ENCODE measurements at regions not wholly inside any gene's neighbourhood (a gene's known extent, or its start where the extent isn't known, plus 50 kb on each side); places are given as distances from the start of the nearest gene placed in this dataset.
"Not testable (repeated sequence)": the region's sequence is repeated elsewhere in the genome, so short reads cannot be mapped to it uniquely, and the experiment has no call there.

DNA sequence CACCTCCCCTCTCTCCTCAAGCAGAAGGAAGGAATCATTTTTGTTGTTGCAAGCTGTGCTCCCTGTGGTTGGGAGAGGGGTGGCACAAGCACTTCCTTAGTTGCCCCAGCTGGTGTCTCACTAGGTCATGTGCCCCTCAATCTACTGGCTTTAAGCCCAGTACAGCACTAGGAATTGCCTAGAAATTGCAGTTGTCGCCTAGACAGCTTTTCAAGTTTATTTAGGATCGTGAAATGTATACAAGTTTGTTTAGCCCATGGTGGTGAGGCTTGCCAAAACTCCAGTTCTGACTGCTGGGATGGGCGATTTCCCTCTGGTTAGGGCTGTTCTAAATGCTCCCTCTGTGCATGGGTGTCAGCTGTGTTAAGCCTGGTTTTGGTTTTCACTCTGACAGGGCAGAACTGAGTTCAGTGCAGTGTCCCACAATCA lies 126.8 kb upstream of the ZNF644 start:
- no peak for DNase-seq

DNA sequence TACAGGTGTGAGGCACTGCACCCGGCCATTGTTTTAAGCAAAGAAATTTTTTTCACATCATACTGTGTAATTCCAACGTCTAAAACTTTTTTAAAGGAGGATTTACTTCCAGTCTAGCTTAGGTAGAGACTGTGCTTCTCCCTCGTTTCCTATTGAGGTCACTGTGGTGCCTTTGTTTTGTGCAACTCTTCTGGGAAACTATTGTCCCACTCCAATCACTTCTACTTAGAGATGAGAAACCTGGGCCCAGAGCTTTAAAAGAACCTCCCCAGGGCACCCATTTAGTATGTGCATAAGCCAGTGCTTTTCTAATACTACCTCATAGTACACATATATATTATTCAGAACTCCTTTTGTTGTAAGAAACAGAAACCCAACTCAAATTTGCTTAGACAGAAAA lies 120.0 kb upstream of the ZNF644 start:
- DNase-seq, result no peak

DNA sequence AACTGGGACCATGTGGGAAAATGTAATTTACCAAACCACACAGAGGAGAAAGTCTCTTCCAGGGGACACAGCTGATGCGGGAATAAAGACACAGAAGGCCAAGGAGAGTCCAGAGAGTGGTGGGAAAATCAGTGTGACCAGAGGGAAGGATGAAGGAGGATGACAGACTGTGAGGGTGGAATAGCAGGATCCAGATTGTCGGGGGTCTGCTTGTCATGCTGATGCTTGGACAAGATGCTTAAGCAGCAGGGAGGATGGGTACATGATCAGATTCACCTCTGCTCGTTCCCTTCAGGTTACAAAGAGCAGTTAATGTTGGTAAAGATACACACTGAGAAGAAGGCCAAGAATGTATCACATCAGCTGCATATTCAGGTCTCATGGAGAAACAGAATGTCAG lies 117.1 kb upstream of the ZNF644 start:
- no peak for DNase-seq

DNA sequence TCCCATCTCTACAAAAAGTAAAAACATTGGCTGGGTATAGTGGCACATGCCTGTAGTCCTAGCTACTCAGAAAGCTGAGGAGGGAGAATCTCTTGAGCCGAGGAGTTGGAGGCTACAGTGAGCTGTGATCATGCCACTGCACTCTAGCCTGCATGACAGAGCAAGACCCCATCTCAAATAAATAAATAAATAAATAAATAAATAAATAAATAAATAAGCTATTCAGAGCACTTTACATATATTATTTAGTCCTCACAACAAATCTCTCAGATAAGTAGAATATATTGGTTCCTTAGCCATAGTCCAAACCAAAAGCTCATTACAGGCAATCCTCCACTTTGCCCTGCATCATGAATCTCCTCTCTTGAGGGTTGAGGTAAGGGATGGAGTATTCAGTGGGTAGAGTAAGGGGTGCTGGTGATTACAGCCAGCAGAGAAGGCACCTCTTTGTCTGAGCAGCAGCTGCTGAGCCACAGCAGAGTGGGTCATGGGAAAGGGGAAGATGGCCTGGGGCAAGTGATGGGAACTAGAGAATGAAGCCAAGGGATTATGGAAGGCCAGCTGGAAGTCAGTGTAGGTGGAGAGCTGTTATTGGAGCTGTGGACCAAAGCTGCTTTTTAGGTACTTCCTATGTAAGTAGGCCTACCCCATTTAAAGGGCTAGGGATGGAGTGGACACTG lies 115.5 kb upstream of the ZNF644 start:
- no peak for DNase-seq

DNA sequence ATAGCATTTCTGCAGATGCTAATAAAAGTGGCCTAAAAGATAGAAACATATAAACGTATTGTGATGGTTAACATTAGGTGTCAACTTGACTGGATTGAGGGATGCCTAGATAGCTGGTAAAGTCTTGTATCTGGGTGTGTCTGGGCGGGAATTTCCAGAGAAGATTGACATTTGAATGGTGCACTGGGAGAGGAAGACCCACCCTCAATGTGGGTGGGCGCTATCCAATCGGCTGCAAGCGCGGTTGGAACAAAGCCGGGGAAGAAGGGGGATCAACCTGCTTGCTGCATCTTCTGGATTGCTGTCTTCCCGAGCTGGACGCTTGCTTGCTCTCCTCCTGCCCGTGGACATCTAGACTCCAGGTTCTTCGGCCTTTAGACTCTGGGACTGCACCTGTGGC lies 114.0 kb upstream of the ZNF644 start:
- no peak for DNase-seq

DNA sequence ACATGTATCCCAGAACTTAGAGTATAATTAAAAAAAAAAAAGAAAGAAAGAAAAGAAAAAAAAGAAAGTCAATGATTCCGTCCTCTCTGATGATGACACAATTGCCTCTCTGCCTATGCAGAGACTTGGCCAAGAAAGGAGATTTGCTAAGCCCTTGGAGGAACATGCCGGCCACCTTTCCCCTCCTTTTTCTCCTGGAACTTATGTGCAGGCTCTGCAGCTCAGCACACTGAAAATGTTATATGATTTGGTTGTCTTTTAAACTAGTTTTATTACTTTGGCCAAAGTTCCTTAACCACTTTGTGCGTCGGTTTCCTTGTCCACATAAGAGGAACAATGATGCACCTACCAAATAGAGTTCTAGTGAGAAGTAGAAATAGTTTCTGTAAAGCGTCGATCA lies 111.4 kb upstream of the ZNF644 start:
- DNase-seq, result no peak

DNA sequence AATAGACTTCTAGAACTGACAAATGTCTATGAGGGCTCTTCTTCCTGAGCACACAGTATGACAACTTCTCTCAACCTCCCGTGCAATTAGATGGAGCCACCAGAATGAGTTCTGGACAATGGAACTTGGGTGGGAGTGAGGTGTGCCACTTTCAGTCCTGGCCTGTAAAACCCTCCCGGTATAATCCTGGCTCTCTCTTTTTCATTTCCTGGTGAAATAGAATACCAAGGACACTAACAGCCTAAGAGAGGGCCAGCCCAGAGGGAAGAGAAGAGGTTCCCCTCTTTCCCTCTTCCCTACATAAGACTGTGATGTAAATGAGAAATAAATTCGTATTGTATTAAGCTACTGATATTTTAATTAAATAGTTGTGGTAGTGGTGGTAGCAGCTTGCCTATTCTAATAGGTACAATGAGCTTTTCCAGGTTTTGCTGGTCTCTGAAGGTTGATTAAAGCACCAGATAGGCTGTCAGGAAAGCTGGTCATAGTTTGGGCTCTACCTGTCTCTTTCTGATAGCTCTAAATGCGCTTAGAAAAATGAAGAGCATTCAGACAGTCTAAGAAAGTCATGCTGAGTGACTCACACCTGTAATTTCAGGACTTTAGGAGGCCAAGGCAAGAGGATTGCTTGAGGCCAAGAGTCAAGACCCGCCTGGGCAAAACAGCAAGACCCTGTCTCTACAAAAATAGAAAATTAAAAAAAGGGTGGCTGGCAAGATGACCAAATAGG lies 108.6 kb upstream of the ZNF644 start:
- no peak for DNase-seq

DNA sequence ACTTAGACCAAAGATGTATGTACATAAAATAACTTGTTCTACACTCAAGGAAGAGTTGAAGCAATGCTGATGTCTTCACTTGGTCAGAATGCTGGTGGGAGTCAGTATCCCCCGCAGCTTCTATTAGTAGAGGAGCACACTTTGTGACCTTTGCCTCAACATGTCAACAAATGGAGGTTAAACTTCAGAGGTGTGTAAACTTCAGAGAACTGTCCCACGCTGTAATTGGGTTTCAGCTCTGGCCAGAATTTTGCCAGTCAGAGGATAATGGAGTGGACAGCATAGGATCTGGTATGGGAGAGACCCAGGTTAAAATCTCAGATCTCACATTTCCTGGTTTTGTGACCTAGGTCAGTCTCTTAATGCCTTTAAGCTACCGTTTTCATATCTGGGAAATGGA lies 107.6 kb upstream of the ZNF644 start:
- no peak for DNase-seq

DNA sequence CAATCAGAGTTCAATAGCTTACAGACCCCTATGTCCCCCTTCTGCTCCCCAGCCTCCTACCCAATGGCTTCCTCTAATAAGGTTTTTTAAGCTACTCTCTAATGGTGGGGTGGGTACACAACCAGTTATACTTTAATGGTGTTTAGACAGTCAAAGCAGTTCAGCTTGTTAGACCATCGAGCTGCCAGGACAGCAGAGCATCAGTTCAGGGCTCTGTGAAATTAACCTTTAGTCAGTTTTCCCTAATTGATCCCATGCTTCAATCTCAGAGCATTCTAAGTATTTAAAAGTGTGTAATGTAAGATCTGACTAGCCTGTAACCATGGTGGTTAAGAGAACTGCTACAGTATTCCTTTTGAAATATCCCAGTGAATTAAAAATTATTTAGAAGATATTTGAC lies 107.2 kb upstream of the ZNF644 start:
- no peak for DNase-seq

DNA sequence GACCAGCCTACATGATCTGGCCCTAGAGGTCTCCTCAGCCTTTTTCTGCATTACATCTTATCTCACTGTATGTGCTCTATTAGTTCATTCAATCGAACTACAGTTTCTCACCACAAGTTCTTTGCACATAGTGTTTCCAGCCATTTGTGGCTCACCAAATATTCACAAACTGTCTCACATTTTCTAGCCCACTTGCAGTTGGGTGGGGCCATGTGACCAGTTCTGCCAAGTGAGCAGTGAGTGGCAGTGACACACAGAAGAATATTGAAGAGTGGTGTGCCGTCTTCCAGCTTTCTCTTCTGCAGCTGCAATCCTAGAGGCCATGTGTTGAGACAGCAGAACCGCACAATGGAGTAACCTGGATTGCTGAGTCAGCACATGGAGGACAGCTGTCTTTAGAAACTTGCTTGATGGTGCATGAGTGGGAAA lies 103.2 kb upstream of the ZNF644 start:
- DNase-seq, result no peak

DNA sequence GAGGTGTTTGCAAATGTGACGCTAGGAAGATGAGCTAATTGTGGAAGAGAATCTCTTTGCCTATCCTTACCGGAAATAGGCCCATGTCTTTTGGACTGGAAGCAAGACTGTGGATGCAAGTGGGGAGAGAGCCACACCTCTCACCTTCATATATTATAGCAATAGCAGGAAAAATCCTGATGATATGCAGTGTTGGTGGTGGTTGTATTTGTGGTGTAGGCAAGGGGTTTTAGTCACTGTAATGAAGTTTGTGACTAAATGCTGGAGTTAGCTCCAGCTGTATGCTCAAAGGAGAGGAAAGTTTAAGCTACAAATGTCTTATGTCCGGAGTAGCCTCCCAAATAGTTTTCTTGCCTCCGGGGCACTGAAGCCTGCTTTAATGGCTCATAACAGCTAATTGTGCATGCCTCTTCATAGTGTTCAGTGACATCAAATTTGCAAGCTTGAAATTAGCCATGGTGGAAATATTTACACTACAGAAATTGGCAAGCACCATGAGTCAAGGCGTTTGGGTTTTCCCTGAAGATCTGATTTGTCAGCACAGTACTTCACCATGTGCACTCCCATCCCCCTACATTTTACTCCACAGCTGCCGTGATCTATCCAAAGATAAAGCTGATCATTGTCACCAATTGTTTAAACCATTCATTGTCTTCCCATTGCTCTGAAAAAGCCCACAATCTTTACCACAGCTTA lies 102.6 kb upstream of the ZNF644 start:
- no peak for DNase-seq

DNA sequence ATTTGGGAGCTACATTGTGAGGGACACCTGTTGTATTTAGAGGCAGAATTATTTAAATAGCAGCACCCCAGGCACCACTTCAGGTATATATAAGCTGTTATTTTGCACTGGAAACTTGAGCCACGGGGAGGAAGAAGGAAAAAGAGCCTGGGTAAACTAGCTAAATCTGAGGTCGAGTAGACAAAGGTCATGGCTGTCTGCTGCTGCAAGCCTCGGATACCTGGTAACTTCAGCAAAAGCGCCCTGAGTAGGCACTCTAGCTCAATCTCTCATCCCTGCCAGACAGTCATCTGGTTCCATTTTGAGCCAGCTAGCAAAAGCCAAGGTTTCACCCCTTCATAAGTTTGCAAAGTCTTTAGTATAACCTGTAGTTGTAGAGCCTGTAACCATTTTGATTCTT lies 101.9 kb upstream of the ZNF644 start:
- no peak for DNase-seq

DNA sequence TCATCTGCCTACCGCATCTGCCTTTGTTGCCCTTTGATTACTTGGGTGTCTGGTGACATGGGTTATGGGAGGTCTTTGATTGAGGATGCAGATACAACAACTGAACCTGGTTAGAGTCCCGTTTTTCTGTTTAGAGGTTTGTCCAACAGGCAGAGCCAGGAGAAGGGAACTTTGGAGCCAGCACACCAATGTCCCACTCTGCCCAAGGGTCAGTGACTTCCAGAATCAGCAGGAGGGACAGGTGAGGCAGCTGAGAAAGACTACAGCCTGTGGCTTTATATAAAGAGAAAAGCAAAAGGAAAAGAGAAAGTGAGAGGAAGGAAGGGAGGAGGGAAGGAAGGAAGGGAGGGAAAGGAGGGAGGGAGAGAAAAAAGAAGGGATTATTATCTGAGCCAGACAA lies 101.5 kb upstream of the ZNF644 start:
- DNase-seq, result no peak

DNA sequence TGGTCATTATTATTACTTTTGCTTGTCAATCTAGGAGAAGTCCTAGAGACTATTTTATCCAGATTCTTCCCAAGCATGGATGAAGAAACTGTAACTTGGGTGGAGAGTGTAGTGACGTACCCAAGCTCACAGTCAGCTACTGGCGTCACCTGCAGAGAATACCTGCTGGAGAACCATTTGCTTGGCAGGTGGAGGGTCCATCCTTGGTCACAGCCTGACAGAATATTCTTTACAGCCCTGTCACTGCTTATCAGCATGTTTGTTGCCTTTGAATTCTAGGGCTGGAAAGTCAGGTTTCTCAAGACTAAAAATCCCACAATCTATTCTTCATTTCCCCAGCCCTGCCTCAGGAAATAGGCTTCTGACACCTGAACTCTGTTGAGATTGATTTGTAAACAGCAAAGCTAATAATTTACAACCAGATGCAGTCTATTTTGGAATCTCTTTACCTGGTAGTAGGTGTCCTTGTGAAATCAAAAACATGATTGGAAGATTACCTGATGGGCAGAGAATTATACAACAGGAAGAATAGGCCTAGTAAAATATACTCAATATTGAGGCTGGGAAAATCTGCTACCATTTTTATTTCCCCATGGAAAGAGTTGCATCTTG lies 100.4 kb upstream of the ZNF644 start:
- no peak for DNase-seq

DNA sequence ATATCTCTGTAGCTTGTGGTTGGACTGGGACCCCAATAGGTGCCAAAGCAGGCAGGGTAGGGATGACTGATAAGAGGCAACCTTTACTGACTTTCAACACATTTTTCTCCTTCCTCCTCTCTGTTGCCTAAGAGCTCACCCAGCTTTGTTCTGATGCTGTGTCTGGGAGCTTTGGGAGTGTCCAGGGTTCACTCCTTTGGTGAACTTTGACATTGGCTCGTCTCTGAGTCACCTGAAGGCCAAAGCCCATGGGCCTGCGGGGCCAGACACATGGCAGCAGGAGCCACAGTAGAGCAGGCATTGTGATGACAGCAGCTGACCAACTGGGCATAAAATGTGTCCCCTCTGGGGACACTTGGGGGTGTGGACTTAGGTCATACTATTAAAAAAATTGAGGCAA lies 99.5 kb upstream of the ZNF644 start:
- no peak for DNase-seq

DNA sequence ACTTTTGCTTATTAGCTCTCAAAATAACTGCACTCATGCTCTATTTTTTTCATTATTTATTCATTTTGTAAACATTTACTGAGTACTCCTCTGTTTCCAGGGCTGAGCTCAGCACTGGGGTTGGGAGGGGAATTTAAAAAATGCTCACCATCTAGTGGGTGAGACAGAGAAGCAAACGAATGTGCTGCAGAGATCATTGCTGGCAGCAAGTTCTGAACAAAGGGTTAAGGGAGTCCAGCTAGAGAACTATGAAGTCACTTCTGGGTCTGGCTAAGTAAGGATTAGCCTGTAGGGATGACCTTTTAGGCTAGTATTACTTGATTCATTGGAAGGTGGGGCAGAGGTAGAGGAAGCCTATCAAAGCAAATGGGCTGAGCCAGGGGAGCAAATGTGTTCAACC lies 99.1 kb upstream of the ZNF644 start:
- DNase-seq, result peak; percentile 67

DNA sequence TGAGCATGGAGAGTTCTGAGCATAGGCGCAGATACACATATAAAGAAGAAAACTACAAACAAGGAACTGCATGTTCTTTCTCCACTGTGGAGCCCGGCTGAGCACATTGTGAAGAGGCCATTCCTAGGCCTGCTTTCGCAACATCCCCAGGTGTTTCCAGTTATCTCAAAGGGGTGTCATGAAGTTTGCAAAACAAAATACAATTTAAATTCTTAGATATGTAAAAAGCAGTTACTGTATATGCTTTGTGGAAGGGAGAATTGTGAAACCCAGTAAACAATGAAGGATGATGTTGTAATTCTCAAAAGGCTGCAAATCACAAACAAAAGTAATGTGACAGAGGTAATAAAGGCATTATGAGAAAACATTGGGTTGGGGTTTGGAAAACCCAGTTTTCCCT lies 98.6 kb upstream of the ZNF644 start:
- DNase-seq, result no peak

DNA sequence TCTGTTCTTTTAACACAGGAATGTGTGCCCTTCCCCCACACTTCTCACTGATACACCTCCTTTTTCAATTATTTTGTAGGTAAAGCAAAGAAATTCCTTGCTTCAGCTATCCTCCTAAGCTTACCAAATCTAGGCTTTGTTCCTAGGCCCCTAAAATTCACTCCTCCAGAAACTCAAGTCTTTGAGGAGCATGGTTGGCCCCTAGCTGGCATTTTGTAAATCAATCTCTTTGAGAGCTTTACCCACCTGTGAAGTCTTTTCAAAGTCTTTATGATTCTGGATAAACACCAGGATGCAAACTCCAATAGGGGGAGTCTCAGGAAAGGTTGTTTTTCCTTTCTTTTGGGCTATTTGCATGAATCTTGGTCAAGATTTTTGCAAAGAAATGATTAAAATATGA lies 82.9 kb upstream of the ZNF644 start:
- no peak for DNase-seq

DNA sequence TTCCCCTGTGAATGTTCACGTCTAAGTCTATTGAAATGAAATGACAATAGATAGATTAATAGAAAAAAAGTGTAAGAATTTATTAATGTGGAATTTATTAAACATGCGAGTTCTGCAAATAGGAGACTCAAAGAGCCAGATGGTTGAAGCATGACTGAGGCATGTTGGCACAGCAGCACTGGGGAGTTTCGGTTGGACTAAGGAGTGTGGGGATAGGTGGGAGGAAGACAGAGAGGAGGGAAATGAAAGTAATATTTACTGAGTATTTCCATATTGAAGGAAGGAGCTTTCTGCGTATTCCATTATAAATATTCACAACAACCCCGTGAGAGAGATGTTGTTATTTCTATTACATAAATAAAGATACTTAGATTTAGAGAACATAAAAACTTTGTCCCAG lies 79.5 kb upstream of the ZNF644 start:
- DNase-seq, result no peak

DNA sequence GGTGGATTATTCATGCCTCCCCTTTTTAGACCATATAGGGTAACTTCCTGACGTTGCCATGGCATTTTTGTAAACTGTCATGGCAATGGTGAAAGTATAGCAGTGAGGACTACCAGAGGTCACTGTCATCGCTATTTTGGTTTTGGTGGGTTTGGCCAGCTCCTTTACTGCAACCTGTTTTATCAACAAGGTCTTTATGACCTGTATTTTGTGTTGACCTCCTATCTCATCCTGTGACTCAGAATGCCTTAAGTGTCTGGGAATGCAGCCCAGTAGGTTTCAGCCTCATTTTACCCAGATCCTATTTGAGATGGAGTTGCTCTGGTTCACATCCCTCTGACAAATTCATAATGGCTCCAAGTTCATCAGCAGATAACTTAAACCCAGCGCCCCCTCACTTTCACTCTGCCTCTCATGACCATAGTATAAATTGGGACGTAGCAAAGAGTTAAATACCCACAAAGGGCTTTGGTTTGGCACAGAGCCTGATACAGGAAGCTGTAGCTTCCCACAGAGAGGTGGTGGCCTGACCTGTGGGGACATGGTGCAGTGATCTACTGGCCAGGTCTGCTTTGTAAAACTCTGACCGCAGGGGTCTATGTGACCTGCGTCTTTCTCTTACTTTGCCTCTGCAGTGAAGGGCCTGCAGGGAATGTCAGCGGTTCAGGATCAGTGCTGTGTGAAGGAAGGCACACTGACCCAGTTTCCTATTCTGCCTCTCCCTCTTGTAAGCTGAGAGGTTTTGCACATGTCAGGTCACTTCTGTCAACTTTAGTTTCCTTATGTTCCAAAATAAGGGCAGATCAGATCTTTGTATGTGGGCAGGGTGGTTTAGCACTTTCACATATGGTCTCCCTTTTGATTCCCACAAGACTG lies 78.1 kb upstream of the ZNF644 start:
- peak; percentile 95 for DNase-seq

DNA sequence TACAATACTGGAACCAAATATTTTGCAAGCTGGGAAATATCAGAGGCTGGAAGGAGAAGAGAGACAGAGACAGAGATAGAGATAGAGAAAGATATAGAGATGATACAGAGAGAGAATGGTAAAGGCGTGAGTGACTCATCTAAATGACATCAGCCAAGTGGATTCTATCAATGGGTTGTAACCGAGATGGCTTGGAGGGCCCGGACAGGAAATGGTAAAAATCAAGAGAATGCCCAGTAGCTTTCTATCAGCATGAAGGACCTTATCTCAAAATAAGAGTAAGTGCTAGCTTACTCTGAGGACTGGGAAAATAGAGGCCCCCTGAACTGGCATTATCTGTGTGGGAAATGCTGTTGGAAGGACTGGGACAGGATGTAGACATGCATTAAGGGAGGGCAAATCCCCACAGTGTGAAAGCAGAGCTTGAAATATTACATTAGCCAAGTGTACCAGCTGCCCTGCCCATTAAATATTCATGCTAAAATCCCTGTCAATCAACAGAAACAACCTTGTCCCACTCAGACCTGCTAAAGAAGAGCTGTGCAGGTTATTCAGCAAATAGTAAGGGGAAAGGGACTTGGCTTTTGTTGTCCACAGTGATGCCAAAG lies 76.6 kb upstream of the ZNF644 start:
- peak; percentile 90 for DNase-seq

DNA sequence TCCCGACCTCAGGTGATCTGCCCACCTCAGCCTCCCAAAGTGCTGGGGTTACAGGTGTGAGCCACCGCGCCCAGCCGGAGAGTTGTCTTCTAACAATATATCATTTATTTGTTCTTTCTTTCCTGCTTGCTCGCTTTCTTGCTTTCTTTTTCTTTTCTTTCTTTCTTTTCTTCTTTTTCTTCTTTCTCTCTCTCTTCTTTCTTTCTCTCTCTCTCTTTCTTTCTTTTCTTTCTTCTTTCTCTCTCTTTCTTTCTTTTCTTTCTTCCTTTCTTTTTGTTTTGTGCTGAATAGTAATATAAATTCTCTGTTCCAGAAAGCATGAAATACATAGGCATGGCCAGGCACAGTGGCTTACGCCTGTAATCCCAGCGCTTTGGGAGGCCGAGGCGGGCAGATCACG lies 73.5 kb upstream of the ZNF644 start:
- DNase-seq, result not testable (repeated sequence)

Data from islet precursor cell (in vitro differentiated cells).